IMR-90 (cell line): ENCODE measurements at regions not wholly inside any gene's neighbourhood (a gene's known extent, or its start where the extent isn't known, plus 50 kb on each side); places are given as distances from the start of the nearest gene placed in this dataset.

Experiments used
- BHLHE40 ChIP-seq: fragments of 150-350 bp; IDR thresholded peaks from 2 replicates; pipeline ENCODE4 v1.6.1; 2016; ENCODE audit warnings: mild to moderate bottlenecking, low read depth, low read length
- CEBPB ChIP-seq: IDR thresholded peaks from 2 replicates; pipeline ENCODE4 v1.6.1; 2012; ENCODE audit warnings: low read depth, low read length, improper control_type of control experiment
- FOS ChIP-seq: fragments of 150-350 bp; IDR thresholded peaks from 2 replicates; pipeline ENCODE4 v1.6.1; 2016; ENCODE audit warnings: low read depth, low read length
- MAFK ChIP-seq: IDR thresholded peaks from 2 replicates; pipeline ENCODE4 v1.6.1; 2012; ENCODE audit warnings: low read depth, low read length, improper control_type of control experiment
- NFE2L2 ChIP-seq: fragments of 150-350 bp; IDR thresholded peaks from 2 replicates; pipeline ENCODE4 v1.6.1; 2016; ENCODE audit warnings: low read depth, mild to moderate bottlenecking, low read length
- POLR2A ChIP-seq: IDR thresholded peaks from 2 replicates; pipeline ENCODE4 v1.6.1; 2012; ENCODE audit warnings: mild to moderate bottlenecking, low read depth, low read length
- SMC3 ChIP-seq: fragments of 150-350 bp; IDR thresholded peaks from 2 replicates; pipeline ENCODE4 v1.6.1; 2016; ENCODE audit warnings: low read depth, mild to moderate bottlenecking, antibody characterized with exemption, low read length, moderate library complexity
- TF ChIP-seq, protein P1 (sequence below): conservative IDR thresholded peaks from 2 replicates; pipeline ENCODE4 v1.5.1; 2012; ENCODE audit warnings: mild to moderate bottlenecking, low read depth, low read length, improper control_type of control experiment
- TF ChIP-seq, protein P2 (sequence below): fragments of 150-350 bp; IDR thresholded peaks from 2 replicates; pipeline ENCODE4 v1.6.1; 2017; ENCODE audit warnings: mild to moderate bottlenecking, antibody characterized with exemption, low read length, low read depth
- TF ChIP-seq, protein P3 (sequence below): fragments of 150-350 bp; IDR thresholded peaks from 2 replicates; pipeline ENCODE4 v1.6.1; 2016; ENCODE audit warnings: low read depth, mild to moderate bottlenecking, low read length, moderate library complexity, borderline replicate concordance

DNA sequence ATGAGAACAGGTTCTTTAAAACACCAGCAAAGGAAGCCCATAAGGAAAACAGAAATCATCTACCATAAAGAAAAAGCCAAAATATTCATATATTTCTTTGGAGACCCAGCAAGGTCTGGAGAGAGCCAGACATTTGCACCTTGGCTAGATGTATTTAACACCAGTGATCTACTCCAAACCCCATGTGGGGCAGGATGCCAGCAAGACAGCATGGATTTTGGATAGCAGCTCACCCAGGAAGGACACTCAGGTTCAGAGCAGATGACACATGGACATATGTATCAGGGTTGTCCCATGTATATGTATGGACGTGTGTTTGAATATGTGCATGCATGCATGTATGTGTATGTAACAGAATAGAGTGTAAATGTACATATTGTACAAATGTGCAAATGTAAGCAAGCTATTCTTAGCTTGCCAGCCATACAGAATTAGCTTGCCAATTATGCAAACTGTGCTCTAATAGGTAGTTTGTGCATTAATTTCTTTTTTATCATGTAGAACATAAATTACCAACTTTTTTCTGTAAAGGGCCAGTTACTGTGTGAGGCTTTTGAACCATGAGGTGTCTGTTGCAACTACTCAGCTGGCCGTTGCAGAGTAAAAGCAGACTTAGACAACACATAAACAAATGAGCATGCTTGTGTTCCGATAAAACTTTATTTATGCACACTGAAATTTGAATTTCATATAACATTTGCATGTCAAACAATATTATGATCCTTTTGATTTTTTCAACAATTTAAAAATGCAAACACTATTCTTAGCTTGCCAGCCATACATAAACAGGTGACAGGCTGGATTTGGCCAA is 73.5 kb upstream of the KAZN start:
- TF ChIP-seq, protein P1, sequence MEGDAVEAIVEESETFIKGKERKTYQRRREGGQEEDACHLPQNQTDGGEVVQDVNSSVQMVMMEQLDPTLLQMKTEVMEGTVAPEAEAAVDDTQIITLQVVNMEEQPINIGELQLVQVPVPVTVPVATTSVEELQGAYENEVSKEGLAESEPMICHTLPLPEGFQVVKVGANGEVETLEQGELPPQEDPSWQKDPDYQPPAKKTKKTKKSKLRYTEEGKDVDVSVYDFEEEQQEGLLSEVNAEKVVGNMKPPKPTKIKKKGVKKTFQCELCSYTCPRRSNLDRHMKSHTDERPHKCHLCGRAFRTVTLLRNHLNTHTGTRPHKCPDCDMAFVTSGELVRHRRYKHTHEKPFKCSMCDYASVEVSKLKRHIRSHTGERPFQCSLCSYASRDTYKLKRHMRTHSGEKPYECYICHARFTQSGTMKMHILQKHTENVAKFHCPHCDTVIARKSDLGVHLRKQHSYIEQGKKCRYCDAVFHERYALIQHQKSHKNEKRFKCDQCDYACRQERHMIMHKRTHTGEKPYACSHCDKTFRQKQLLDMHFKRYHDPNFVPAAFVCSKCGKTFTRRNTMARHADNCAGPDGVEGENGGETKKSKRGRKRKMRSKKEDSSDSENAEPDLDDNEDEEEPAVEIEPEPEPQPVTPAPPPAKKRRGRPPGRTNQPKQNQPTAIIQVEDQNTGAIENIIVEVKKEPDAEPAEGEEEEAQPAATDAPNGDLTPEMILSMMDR, result no peak
- TF ChIP-seq MAFK, result no peak
- TF ChIP-seq, protein P2, sequence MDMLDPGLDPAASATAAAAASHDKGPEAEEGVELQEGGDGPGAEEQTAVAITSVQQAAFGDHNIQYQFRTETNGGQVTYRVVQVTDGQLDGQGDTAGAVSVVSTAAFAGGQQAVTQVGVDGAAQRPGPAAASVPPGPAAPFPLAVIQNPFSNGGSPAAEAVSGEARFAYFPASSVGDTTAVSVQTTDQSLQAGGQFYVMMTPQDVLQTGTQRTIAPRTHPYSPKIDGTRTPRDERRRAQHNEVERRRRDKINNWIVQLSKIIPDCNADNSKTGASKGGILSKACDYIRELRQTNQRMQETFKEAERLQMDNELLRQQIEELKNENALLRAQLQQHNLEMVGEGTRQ, result no peak
- TF ChIP-seq, protein P3, sequence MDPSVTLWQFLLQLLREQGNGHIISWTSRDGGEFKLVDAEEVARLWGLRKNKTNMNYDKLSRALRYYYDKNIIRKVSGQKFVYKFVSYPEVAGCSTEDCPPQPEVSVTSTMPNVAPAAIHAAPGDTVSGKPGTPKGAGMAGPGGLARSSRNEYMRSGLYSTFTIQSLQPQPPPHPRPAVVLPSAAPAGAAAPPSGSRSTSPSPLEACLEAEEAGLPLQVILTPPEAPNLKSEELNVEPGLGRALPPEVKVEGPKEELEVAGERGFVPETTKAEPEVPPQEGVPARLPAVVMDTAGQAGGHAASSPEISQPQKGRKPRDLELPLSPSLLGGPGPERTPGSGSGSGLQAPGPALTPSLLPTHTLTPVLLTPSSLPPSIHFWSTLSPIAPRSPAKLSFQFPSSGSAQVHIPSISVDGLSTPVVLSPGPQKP, result no peak
- no peak for TF ChIP-seq SMC3
- no peak for TF ChIP-seq POLR2A
- TF ChIP-seq FOS, result no peak
- no peak for TF ChIP-seq CEBPB
- no peak for TF ChIP-seq BHLHE40
- TF ChIP-seq NFE2L2, result no peak
